Activated naive CD4-positive, alpha-beta T cell treated with anti-CD3 and anti-CD28 coated beads, Interleukin-2, amount 50 U/mL, for 16 hours (primary cell): ENCODE measurements at regions not wholly inside any gene's neighbourhood (a gene's known extent, or its start where the extent isn't known, plus 50 kb on each side); places are given as distances from the start of the nearest gene placed in this dataset.
"Not testable (repeated sequence)": the region's sequence is repeated elsewhere in the genome, so short reads cannot be mapped to it uniquely, and the experiment has no call there.

ENCODE experiments used
- DNase-seq: peaks from one replicate; pipeline ENCODE4 v3.0.0-alpha.2; 2020

- DNase-seq: peak; percentile 71
These were observed 659.5 kb downstream of the TMEM121 start for GRCh38 chr14:106185837-106186233.

- DNase-seq: no peak
These were observed 660.8 kb downstream of the TMEM121 start for GRCh38 chr14:106187216-106187615.

- not testable (repeated sequence) for DNase-seq
These were observed 666.3 kb downstream of the TMEM121 start for GRCh38 chr14:106192701-106193100.

- DNase-seq: peak; percentile 67
These were observed 670.1 kb downstream of the TMEM121 start for GRCh38 chr14:106196459-106196858.

GRCh38 chr14:106197264-106197663 lies 670.9 kb downstream of the TMEM121 start:
- DNase-seq: not testable (repeated sequence)

GRCh38 chr14:106199097-106199496 lies 672.7 kb downstream of the TMEM121 start:
- DNase-seq: no peak

GRCh38 chr14:106200541-106201315 lies 674.3 kb downstream of the TMEM121 start:
- no peak for DNase-seq

GRCh38 chr14:106201376-106201775 lies 675.0 kb downstream of the TMEM121 start:
- DNase-seq: no peak

GRCh38 chr14:106203438-106203837 lies 677.1 kb downstream of the TMEM121 start:
- no peak for DNase-seq

GRCh38 chr14:106204063-106204462 lies 677.7 kb downstream of the TMEM121 start:
- DNase-seq: no peak

GRCh38 chr14:106207316-106207715 lies 680.9 kb downstream of the TMEM121 start:
- no peak for DNase-seq

- no peak for DNase-seq
These were observed 682.4 kb downstream of the TMEM121 start for GRCh38 chr14:106208794-106209193.

GRCh38 chr14:106209755-106210154 lies 683.4 kb downstream of the TMEM121 start:
- DNase-seq: peak; percentile 41

- DNase-seq: peak; percentile 34
These were observed 684.3 kb downstream of the TMEM121 start for GRCh38 chr14:106210650-106211049.

GRCh38 chr14:106211334-106211900 lies 685.0 kb downstream of the TMEM121 start:
- no peak for DNase-seq

GRCh38 chr14:106215229-106215628 lies 688.8 kb downstream of the TMEM121 start:
- no peak for DNase-seq

GRCh38 chr14:106216679-106217078 lies 690.3 kb downstream of the TMEM121 start:
- DNase-seq: no peak

GRCh38 chr14:106218174-106218573 lies 691.8 kb downstream of the TMEM121 start:
- no peak for DNase-seq

- DNase-seq: no peak
These were observed 695.9 kb downstream of the TMEM121 start for GRCh38 chr14:106222311-106222710.

- DNase-seq: no peak
These were observed 696.3 kb downstream of the TMEM121 start for GRCh38 chr14:106222731-106223130.

- DNase-seq: no peak
These were observed 701.4 kb downstream of the TMEM121 start for GRCh38 chr14:106227793-106228192.

- peak; percentile 44 for DNase-seq
These were observed 702.3 kb downstream of the TMEM121 start for GRCh38 chr14:106228541-106229158.

GRCh38 chr14:106230071-106230470 lies 703.7 kb downstream of the TMEM121 start:
- DNase-seq: no peak

- not testable (repeated sequence) for DNase-seq
These were observed 706.8 kb downstream of the TMEM121 start for GRCh38 chr14:106233191-106233590.
